HCT116 (cell line): ENCODE measurements at regions not wholly inside any gene's neighbourhood (a gene's known extent, or its start where the extent isn't known, plus 50 kb on each side); places are given as distances from the start of the nearest gene placed in this dataset.

Experiments
- ATF3 ChIP-seq: IDR thresholded peaks from 2 replicates; pipeline ENCODE4 v1.6.1; 2012
- JUND ChIP-seq: IDR thresholded peaks from 2 replicates; pipeline ENCODE4 v1.6.1; 2012
- POLR2A ChIP-seq: IDR thresholded peaks from 2 replicates; pipeline ENCODE4 v1.7.0; 2011; ENCODE audit warnings: borderline replicate concordance; ENCODE audit not compliant: insufficient read depth, insufficient read length; ENCODE audit errors: extremely low read depth
- POLR2AphosphoS5 ChIP-seq: IDR thresholded peaks from 2 replicates; pipeline ENCODE4 v1.6.1; 2011; ENCODE audit warnings: mild to moderate bottlenecking, low read depth, low read length, moderate library complexity
- RAD21 ChIP-seq: IDR thresholded peaks from 2 replicates; pipeline ENCODE4 v1.6.1; 2012; ENCODE audit warnings: low read depth, mild to moderate bottlenecking
- TCF7L2 ChIP-seq: IDR thresholded peaks from 2 replicates; pipeline ENCODE4 v1.7.0; 2011; ENCODE audit warnings: borderline replicate concordance, inconsistent platforms; ENCODE audit not compliant: insufficient read depth, insufficient read length; ENCODE audit errors: extremely low read depth
- YY1 ChIP-seq: IDR thresholded peaks from 2 replicates; pipeline ENCODE4 v1.6.1; 2011; ENCODE audit warnings: low read length, low read depth, moderate library complexity, mild to moderate bottlenecking; ENCODE audit not compliant: insufficient replicate concordance; ENCODE audit errors: extremely low read depth
- TF ChIP-seq, protein P1 (sequence below), 3 experiments: fragments of 200-600 bp in 1 of 3; sonication (generic) in 1 of 3; IDR thresholded peaks in 2 of 3; conservative IDR thresholded peaks in 1 of 3; 2 replicates each; pipeline ENCODE4 v1.5.1; 2012 to 2017; ENCODE audit warnings: low read depth in 2 of 3, low read length in 2 of 3, antibody characterized with exemption in 1 of 3, borderline replicate concordance in 1 of 3, control low read depth in 1 of 3, mild to moderate bottlenecking in 1 of 3, mixed read lengths in 1 of 3, mixed run types in 1 of 3, moderate library complexity in 1 of 3; ENCODE audit not compliant: insufficient read depth in 1 of 3

DNA sequence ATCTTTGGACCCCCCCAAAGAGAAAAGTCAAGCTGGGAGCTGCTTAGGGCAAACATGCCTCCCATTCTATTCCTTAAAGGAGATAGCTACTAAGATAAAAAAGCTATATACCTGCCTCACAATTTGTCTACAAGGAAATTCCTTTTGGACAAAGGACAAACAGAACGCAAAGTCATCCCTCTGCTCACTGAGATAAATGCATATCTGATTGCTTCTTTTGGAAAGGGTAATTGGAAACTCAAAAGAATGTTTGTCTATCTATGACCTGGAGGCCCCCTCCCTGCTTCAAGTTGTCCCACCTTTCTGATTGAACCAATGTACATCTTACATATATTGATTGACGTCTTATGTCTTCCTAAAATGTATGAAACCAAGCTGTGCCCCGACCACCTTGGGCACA lies 80.9 kb upstream of the FUT8 start:
- TF ChIP-seq TCF7L2 (no peak), JUND (no peak), RAD21 (no peak), POLR2A (no peak), YY1 (no peak), ATF3 (no peak), POLR2AphosphoS5 (no peak)
- TF ChIP-seq, protein P1, sequence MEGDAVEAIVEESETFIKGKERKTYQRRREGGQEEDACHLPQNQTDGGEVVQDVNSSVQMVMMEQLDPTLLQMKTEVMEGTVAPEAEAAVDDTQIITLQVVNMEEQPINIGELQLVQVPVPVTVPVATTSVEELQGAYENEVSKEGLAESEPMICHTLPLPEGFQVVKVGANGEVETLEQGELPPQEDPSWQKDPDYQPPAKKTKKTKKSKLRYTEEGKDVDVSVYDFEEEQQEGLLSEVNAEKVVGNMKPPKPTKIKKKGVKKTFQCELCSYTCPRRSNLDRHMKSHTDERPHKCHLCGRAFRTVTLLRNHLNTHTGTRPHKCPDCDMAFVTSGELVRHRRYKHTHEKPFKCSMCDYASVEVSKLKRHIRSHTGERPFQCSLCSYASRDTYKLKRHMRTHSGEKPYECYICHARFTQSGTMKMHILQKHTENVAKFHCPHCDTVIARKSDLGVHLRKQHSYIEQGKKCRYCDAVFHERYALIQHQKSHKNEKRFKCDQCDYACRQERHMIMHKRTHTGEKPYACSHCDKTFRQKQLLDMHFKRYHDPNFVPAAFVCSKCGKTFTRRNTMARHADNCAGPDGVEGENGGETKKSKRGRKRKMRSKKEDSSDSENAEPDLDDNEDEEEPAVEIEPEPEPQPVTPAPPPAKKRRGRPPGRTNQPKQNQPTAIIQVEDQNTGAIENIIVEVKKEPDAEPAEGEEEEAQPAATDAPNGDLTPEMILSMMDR (IDR thresholded peaks at IDR 0.05 in 2 of 3, conservative IDR thresholded peaks at IDR 0.05 in 1 of 3; ENCODE audit: borderline replicate concordance in 1 of 3, insufficient read depth in 1 of 3, low read depth in 2 of 3, low read length in 2 of 3) = no peak
